Right atrium auricular region (tissue), 2 donors: ENCODE measurements at regions not wholly inside any gene's neighbourhood (a gene's known extent, or its start where the extent isn't known, plus 50 kb on each side); places are given as distances from the start of the nearest gene placed in this dataset.

ENCODE experiments used
- DNase-seq: peaks from one replicate; pipeline ENCODE4 v3.0.0-alpha.2; 2019; ENCODE audit warnings: low spot score
- H3K27ac ChIP-seq, 2 donors: fragments of 200-600 bp; sonication (generic); 1 replicate in 1 of 2; 2 replicates in 1 of 2; pipeline ENCODE4 v1.5.1; 2016 to 2019
- H3K27me3 ChIP-seq, 2 donors: fragments of 200-600 bp; sonication (generic); one replicate each; pipeline versions ENCODE4 v1.5.1 to v1.6.0; 2017 to 2019
- H3K36me3 ChIP-seq: fragments of 200-600 bp; sonication (generic); one replicate; pipeline ENCODE4 v1.5.1; 2016
- H3K4me1 ChIP-seq, 2 donors: fragments of 200-600 bp; sonication (generic); one replicate each; pipeline versions ENCODE4 v1.5.1 to v1.6.0; 2017 to 2019
- H3K4me3 ChIP-seq, 2 donors: fragments of 200-600 bp; sonication (generic); 1 replicate in 1 of 2; 2 replicates in 1 of 2; pipeline ENCODE4 v1.5.1; 2017 to 2019; ENCODE audit warnings: mild to moderate bottlenecking in 1 of 2, moderate library complexity in 1 of 2
- H3K9me3 ChIP-seq, 2 donors: fragments of 200-600 bp; sonication (generic); one replicate each; pipeline ENCODE4 v1.5.1; 2019
- TF ChIP-seq, protein P1 (sequence below), 2 donors: fragments of 200-600 bp; sonication (generic); IDR thresholded peaks; one replicate each; pipeline ENCODE4 v1.5.1; 2019; ENCODE audit warnings: antibody characterized with exemption in 2 of 2

DNA sequence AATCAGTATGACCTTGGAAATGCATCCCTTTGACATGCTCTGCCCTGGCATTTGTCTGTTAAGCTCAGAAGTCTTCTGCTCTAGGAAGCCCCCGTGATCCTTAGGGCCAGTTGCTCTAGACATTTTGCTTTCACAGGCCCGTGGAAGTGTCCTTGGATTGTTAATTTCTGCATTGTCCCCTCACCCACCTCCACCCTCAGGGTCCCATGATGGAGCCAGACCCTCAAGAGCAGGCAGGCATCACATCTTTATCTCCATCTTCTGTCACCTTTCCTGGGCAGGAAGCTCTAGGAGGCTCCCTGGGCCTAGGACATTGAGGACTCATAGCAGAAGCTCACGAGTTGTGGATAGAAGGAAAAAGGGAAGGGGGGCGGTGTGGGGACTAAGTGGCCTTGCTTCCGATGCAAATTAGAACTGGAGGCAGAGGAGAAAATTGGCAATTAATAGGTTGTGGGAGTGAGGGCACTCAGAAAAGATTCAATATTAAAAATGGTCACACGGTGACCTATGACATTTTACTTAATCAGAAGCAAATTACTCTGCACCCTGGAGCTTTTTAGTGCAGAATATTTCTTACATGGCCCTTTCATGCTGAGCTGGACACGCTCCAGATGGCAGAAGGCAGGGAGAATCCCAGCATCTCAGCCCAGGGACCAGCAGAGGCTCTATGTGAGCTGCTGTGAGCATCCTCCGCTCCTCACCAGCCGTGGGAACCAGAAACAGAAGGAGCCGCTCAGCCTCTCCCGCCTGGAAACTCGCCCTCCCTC is 185.0 kb downstream of the MATN1 start:
- Histone ChIP-seq H3K36me3 (no peaks in the 10 kb centered on the region), H3K27ac (no peak overlapping the region), H3K9me3 (no peaks in the 10 kb centered on the region), H3K4me3 (no peak overlapping the region), H3K4me1 (no peaks in the 10 kb centered on the region), H3K27me3 (no peaks in the 10 kb centered on the region)
- TF ChIP-seq, protein P1, sequence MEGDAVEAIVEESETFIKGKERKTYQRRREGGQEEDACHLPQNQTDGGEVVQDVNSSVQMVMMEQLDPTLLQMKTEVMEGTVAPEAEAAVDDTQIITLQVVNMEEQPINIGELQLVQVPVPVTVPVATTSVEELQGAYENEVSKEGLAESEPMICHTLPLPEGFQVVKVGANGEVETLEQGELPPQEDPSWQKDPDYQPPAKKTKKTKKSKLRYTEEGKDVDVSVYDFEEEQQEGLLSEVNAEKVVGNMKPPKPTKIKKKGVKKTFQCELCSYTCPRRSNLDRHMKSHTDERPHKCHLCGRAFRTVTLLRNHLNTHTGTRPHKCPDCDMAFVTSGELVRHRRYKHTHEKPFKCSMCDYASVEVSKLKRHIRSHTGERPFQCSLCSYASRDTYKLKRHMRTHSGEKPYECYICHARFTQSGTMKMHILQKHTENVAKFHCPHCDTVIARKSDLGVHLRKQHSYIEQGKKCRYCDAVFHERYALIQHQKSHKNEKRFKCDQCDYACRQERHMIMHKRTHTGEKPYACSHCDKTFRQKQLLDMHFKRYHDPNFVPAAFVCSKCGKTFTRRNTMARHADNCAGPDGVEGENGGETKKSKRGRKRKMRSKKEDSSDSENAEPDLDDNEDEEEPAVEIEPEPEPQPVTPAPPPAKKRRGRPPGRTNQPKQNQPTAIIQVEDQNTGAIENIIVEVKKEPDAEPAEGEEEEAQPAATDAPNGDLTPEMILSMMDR (IDR thresholded peaks at IDR 0.05) = no peak
- DNase-seq = peak; percentile 53

DNA sequence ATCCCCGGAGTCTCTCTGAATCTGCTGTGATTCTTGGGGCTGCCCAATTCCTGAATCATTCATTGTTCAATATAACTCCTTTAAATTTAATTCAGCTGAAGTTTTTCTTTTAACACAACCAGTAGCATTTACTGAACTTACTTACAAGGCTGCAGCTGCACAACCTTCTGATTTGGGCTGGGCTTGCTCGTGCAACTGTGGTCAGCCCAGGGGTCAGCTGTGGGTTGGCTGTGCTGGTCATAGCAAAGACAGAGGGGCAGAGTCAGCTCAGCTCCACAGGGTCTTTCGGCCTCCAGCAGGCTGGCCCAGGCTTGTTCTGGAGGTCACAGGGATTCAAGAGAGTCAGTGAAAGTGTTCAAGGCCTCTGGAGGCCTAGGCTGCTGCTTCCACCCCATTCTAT is 186.1 kb downstream of the MATN1 start:
- no peaks in the 10 kb centered on the region for H3K9me3 ChIP-seq
- TF ChIP-seq, protein P1 (IDR thresholded peaks at IDR 0.05) = no peak
- H3K27me3 ChIP-seq = no peaks in the 10 kb centered on the region
- H3K27ac ChIP-seq = no peak overlapping the region
- DNase-seq = peak; percentile 47
- H3K36me3 ChIP-seq = no peaks in the 10 kb centered on the region
- no peaks in the 10 kb centered on the region for H3K4me1 ChIP-seq
- H3K4me3 ChIP-seq = no peak overlapping the region

DNA sequence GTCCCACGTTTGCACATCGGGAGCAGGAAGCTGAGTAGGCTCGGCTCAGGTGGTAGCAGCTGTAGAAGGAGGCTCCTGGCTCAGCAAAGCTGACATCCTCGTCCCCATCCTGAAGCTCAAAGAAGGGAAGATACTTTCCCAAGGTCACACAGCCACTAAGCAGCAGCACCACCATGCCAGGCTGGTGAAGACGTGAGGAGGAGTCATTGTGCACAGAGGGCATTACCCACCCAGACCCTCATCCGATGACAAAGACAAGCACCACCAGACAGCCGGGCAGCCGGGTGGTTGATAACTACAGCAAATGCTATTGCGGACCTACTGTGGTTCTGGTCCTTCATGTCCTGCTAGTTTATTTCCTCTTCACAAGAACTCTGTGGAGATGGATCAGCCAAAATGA is 186.9 kb downstream of the MATN1 start:
- Histone ChIP-seq H3K27me3 (no peaks in the 10 kb centered on the region), H3K36me3 (no peaks in the 10 kb centered on the region), H3K27ac (no peak overlapping the region), H3K9me3 (peaks cover 0 to 3% of the 10 kb centered on the region in 2 donors), H3K4me1 (no peaks in the 10 kb centered on the region), H3K4me3 (no peak overlapping the region)
- peak; percentile 18 for DNase-seq
- TF ChIP-seq, protein P1 (IDR thresholded peaks at IDR 0.05) = no peak

DNA sequence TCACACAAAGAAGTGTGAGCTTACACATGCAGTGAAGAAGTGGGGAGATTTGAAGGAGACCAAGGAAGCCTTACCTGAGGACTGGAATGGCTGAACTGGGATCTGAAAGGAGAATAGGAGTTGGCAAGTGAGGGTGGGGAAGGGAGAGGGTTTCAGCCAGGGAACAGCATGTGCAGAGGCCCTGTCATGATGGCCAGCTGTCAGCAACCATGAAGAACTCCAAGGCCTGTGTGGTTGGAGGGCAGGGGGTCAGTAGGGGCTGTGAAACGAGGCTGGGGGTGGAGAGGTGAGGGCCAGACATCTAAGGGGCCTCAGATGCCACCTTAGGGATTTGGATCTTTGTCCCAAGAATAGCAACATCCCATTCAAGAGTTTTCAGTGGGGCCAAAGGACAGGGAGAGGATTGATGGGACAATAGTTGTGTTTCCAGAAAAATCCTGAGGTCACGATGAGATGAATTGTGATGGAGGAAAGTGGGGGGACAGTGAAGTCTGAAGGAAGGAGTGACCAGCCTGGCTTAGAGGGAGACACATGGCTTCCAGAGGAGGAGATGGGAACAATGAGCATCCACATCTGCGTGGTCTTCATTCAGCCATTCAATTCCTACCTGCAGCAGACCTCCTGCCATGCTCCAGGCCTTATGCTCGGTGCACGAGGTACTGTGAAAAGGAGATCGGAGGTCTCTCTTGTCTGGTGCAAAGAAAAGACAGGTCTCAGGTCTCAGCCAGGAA is 187.6 kb downstream of the MATN1 start:
- Histone ChIP-seq H3K9me3 (peaks cover 0 to 3% of the 10 kb centered on the region in 2 donors), H3K4me3 (no peak overlapping the region), H3K36me3 (no peaks in the 10 kb centered on the region), H3K27ac (no peak overlapping the region), H3K4me1 (no peaks in the 10 kb centered on the region), H3K27me3 (no peaks in the 10 kb centered on the region)
- peak; percentile 11 for DNase-seq
- TF ChIP-seq, protein P1 (IDR thresholded peaks at IDR 0.05) = no peak

DNA sequence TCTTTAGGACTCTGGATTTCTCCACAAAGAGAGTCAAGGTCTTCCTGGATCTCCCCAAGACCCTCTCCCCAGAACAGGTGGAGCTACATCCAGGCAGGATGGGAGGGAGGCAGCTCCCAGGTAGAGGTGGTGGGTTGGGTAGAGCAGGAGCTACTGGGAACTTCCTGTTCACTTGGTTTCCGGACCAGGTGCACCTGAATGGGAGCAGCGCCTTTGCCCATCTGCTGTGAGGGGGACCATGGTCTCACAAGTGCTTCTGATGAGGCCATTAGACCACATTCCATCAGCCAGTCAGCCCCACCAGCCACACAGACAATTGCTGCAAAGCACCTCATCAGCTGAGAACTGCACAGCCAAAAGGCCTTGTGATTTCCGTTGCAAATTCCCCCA is 188.8 kb downstream of the MATN1 start:
- Histone ChIP-seq H3K27ac (no peak overlapping the region), H3K4me3 (no peak overlapping the region), H3K4me1 (no peaks in the 10 kb centered on the region), H3K9me3 (peaks cover 0 to 3% of the 10 kb centered on the region in 2 donors), H3K36me3 (no peaks in the 10 kb centered on the region), H3K27me3 (no peaks in the 10 kb centered on the region)
- peak; percentile 18 for DNase-seq
- TF ChIP-seq, protein P1 (IDR thresholded peaks at IDR 0.05) = no peak
